MG63 (cell line): ENCODE measurements at regions not wholly inside any gene's neighbourhood (a gene's known extent, or its start where the extent isn't known, plus 50 kb on each side); places are given as distances from the start of the nearest gene placed in this dataset.

Source experiments
- DNase-seq: peaks from one replicate; pipeline ENCODE4 v3.0.0-alpha.2; 2020
- H3K27me3 ChIP-seq: fragments of 250-450 bp; sonication (Bioruptor Pico); 2 replicates; pipeline ENCODE4 v1.5.1; 2020; ENCODE audit warnings: mild to moderate bottlenecking, moderate library complexity
- H3K36me3 ChIP-seq: fragments of 250-450 bp; sonication (Bioruptor Pico); 2 replicates; pipeline ENCODE4 v1.5.1; 2020; ENCODE audit warnings: mild to moderate bottlenecking, moderate library complexity
- H3K4me3 ChIP-seq: fragments of 250-450 bp; sonication (Bioruptor Pico); 2 replicates; pipeline ENCODE4 v1.5.1; 2020; ENCODE audit warnings: mild to moderate bottlenecking, moderate library complexity
- H3K9me3 ChIP-seq: fragments of 250-450 bp; sonication (Bioruptor Pico); 2 replicates; pipeline ENCODE4 v1.5.1; 2020; ENCODE audit warnings: mild to moderate bottlenecking, moderate library complexity

DNA sequence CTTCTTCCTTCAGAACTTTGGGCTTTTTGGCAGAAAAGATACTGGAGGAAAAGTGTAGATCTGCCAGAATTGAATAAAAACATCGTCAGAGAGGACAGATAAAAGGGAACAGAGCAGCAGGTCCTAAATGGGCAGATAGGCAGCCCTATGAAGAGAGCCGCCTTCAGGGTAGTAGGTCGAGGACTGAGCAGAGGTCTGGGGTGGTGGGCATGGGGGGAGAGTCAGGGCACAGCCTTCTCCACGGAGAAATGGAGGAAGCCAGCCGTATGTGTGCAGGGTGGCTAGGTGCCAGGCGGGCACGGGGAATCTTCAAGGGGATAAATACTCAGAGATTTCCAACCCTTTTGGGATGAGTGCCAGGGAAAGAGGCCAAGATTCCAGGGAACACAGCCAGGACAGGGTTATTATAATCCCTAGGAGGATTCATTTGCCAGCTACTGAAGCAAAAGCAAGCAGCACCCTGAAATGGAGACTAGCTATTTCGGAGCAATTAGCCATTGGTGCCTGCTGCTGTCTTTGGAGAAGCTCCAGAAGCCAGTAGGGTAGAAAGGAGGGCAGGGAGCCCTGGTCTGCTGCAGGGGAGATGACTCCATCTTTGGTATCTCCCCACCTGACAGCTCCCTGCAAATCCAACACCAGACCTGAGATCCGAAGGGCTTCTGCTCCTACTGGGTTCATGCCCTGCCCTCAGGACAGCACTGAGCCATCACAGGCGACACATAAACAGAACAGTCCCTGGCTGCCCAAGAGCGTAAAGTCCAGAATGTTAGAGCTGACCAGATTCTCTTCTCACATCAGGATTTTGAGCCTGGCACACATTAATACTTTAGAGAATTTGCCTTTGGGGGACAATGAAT, 174.5 kb upstream of the NTM start:
- peak; percentile 78 for DNase-seq
- Histone ChIP-seq H3K27me3 (peaks cover 10% of the 10 kb centered on the region), H3K36me3 (no peaks in the 10 kb centered on the region), H3K4me3 (no peak overlapping the region), H3K9me3 (no peaks in the 10 kb centered on the region)

- Histone ChIP-seq H3K9me3 (no peaks in the 10 kb centered on the region), H3K4me3 (no peak overlapping the region)
These were observed 172.0 kb upstream of the NTM start for GRCh38 chr11:131198161-131199014.

DNA sequence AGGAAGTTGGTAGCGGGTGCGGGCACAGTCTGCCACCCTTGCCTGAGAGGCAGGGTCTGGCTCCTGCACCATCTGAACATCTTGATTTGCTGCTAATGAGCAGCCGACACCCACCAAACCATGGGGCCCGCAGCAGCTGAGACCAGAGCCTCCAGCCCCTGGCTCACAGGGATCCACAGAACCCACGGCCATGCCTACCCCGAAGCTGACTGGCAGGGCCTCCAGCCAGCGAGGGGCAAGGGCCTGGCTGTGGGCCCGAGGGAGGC, 171.5 kb upstream of the NTM start:
- H3K4me3 ChIP-seq, result no peak overlapping the region
- no peaks in the 10 kb centered on the region for H3K9me3 ChIP-seq
- H3K27me3 ChIP-seq, result peaks cover 12% of the 10 kb centered on the region
- no peaks in the 10 kb centered on the region for H3K36me3 ChIP-seq
- DNase-seq, result no peak

More at GRCh38 chr11:131198161-131199014, 172.0 kb upstream of the NTM start:
- Histone ChIP-seq H3K36me3 (no peaks in the 10 kb centered on the region), H3K27me3 (peaks cover 12% of the 10 kb centered on the region)
- no peak for DNase-seq

DNA sequence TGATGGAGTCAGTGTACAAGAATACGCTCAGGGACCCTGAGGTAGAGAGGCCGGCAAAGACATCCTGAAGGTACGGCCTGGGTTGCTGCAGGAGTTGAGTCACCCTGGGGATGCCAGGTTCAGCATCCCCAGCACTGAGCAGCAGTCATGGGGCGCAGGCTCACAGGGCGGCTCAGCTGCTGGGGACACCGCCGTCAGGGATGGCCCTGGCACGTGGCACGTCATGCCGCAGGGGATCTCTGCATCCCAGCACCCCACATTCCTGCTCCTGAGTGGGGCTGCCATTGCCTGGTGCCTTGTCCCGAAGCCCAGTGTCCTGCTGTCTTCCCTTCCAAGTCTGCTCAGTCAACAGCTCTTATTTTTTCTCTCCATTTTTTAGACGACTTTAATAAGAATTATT, 168.7 kb upstream of the NTM start:
- Histone ChIP-seq H3K9me3 (no peaks in the 10 kb centered on the region), H3K27me3 (peaks cover 2% of the 10 kb centered on the region; the same call in 1 of the 2 replicates), H3K36me3 (no peaks in the 10 kb centered on the region), H3K4me3 (no peak overlapping the region)
- no peak for DNase-seq

GRCh38 chr11:131203040-131203439, 167.4 kb upstream of the NTM start:
- H3K36me3 ChIP-seq, result no peaks in the 10 kb centered on the region
- DNase-seq, result no peak
- no peaks in the 10 kb centered on the region for H3K9me3 ChIP-seq
- no peak overlapping the region for H3K4me3 ChIP-seq
- H3K27me3 ChIP-seq, result peaks cover 2% of the 10 kb centered on the region; the same call in 1 of the 2 replicates

GRCh38 chr11:131204282-131204681, 166.1 kb upstream of the NTM start:
- no peak for DNase-seq
- H3K9me3 ChIP-seq, result no peaks in the 10 kb centered on the region
- no peak overlapping the region for H3K4me3 ChIP-seq
- no peaks in the 10 kb centered on the region for H3K36me3 ChIP-seq
- peaks cover 2% of the 10 kb centered on the region; the same call in 1 of the 2 replicates for H3K27me3 ChIP-seq

DNA sequence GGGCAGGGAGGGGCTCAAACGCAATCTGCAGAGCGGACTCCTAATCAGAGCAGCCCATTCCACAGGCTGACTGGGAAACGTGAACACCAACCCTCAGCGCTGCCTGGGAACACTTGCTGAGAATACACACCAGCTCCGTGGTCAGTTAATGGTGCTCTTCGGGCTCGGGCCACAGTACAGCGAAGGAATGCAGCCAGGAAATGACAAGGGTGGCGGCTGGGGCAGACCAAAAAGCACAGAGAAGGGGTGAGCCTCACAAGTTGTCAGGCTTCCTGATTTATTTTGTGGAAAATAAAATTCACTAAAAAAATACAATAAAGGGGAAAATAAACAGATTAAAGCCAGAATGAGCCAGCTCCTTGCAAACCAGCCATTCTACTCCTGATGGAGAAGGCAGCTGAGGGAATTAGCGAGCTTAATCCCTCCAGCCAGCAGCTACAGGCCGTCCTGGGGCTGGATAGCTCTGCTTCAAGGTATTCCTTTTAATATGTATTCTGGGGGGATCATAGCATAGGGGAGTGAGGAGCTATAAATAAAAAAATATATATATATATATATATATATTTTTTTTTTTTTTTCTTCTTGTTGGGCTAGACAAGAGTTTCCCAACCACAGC, 165.5 kb upstream of the NTM start:
- no peak for DNase-seq
- H3K4me3 ChIP-seq, result no peak overlapping the region

GRCh38 chr11:131206671-131207070, 163.7 kb upstream of the NTM start:
- Histone ChIP-seq H3K9me3 (no peaks in the 10 kb centered on the region), H3K27me3 (peaks cover 2% of the 10 kb centered on the region; the same call in 1 of the 2 replicates), H3K4me3 (no peak overlapping the region), H3K36me3 (no peaks in the 10 kb centered on the region)
- no peak for DNase-seq

More for the DNA sequence above, 165.5 kb upstream of the NTM start:
- peaks cover 2% of the 10 kb centered on the region; the same call in 1 of the 2 replicates for H3K27me3 ChIP-seq
- H3K36me3 ChIP-seq, result no peaks in the 10 kb centered on the region
- no peaks in the 10 kb centered on the region for H3K9me3 ChIP-seq

GRCh38 chr11:131207901-131208300, 162.5 kb upstream of the NTM start:
- H3K9me3 ChIP-seq, result no peaks in the 10 kb centered on the region
- H3K36me3 ChIP-seq, result no peaks in the 10 kb centered on the region
- H3K4me3 ChIP-seq, result no peak overlapping the region
- H3K27me3 ChIP-seq, result no peaks in the 10 kb centered on the region
- DNase-seq, result no peak

DNA sequence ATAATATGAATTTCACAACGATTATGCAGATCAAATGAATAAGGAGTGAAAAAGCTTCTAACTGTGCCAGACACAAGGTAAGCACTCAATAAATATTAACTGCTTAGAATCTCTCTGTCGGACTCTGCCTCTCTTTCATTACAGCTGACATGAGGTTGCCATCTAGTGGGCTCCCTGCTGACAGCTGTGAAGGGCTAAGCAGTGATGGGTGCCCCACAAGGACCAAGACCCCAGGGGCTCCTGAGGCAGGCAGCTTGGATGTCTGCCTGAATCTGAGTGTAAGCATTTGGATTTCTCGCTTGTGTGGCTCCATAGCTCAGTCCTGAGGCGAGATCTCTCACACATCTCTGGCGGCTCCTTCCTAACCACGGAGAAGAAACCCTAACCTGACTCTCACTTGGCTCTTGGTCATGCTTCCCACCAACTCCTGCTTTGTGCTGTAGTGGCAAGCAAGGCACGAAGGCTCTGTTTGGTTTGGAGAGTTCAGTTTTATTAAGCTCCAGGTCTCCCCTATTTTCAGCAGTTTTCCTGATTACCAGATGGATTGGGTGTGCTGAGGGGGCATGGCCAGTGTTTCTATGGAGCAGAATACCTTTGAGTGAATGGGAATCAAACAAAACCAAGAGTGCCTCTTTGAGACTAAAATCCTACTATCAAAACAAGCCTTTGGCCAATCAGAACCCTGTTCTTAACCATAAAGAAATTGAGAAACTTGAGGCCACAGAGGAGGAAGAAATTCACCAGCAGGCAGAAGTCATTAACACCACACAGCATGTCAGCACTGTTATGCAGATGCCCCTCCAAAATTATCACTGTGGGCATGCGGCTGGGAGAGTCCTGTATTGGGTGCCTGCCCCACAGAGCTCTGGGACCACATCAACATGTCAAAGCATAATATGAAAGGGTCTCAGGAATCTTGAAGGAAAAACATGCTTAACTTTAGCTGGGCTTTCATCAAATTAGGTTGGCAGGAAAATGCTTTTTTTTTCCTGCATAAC, 152.8 kb upstream of the NTM start:
- Histone ChIP-seq H3K9me3 (no peaks in the 10 kb centered on the region), H3K4me3 (no peak overlapping the region), H3K36me3 (no peaks in the 10 kb centered on the region), H3K27me3 (no peaks in the 10 kb centered on the region)
- DNase-seq, result no peak

DNA sequence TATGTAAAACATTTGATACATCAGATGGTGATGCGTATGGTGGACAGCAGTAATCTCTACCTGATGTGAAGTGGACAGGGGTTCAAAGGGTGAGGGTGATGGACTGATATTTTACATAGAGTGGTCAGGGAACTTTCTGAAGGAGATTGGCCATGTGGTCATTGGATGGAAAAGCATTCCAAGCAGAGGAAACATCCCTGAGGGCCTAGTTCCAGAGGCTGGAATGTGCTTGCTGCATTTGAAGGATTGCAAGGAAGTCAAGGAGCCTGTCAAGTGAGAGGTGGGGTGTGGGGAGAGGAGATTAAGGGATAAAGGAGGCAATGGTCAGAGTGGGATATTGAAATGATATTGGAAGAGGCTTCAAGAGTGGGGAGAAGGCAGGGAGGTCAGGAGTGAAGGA, 151.9 kb upstream of the NTM start:
- DNase-seq, result no peak
- H3K4me3 ChIP-seq, result no peak overlapping the region
- H3K9me3 ChIP-seq, result no peaks in the 10 kb centered on the region
- no peaks in the 10 kb centered on the region for H3K27me3 ChIP-seq
- H3K36me3 ChIP-seq, result no peaks in the 10 kb centered on the region

GRCh38 chr11:131219646-131220045, 150.8 kb upstream of the NTM start:
- no peaks in the 10 kb centered on the region for H3K9me3 ChIP-seq
- no peak for DNase-seq
- H3K27me3 ChIP-seq, result no peaks in the 10 kb centered on the region
- no peak overlapping the region for H3K4me3 ChIP-seq
- no peaks in the 10 kb centered on the region for H3K36me3 ChIP-seq

- no peak for DNase-seq
These were observed 147.0 kb upstream of the NTM start for GRCh38 chr11:131223198-131223991.

DNA sequence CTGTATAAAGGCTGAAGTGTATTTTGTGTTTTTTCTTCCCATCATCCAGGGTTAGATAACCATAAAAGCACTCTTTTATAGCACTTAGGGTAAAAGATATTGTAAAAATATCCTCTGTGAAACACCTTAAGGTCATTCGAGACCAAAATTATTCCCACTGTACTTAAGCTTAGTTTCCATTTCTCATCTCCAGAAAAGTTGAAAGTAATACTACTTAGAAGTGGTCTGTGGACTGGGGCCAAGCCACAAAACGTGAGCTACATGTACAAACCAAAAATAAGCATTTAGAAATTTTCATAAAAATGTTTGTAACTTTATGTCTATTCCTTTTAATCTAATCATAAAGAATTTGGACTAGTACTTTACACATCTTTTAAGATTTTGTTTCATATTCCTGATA, 142.0 kb upstream of the NTM start:
- Histone ChIP-seq H3K36me3 (no peaks in the 10 kb centered on the region), H3K4me3 (no peak overlapping the region), H3K27me3 (no peaks in the 10 kb centered on the region), H3K9me3 (no peaks in the 10 kb centered on the region)
- no peak for DNase-seq

More at GRCh38 chr11:131223198-131223991, 147.0 kb upstream of the NTM start:
- Histone ChIP-seq H3K36me3 (no peaks in the 10 kb centered on the region), H3K27me3 (no peaks in the 10 kb centered on the region), H3K9me3 (no peaks in the 10 kb centered on the region), H3K4me3 (no peak overlapping the region)

DNA sequence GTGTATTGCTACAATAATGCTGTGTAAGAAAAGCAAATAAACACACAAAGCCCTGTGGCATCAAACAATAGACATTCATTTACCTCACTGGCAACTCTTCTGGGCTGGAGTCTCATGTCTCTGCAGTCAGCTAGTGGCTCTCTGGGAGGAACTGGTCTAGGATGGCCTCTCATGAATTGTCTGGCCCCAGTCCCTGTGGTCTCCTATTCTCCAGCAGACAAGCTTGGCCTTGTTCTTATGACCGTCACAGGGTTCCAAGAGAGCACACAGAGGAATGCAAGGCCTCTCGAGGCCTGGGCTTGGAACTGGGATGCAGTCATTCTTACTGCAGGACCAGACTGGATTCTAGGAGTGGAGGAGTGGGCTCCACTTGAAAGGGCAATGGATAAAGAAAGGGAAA, 141.2 kb upstream of the NTM start:
- Histone ChIP-seq H3K27me3 (no peaks in the 10 kb centered on the region), H3K36me3 (no peaks in the 10 kb centered on the region), H3K4me3 (no peak overlapping the region), H3K9me3 (no peaks in the 10 kb centered on the region)
- DNase-seq, result no peak
